Thoracic aorta (tissue), 2 donors: ENCODE measurements at regions not wholly inside any gene's neighbourhood (a gene's known extent, or its start where the extent isn't known, plus 50 kb on each side); places are given as distances from the start of the nearest gene placed in this dataset.
"Not testable (repeated sequence)": the region's sequence is repeated elsewhere in the genome, so short reads cannot be mapped to it uniquely, and the experiment has no call there.

Experiments used
- ATAC-seq: fragments of 150-250 bp; one replicate; pipeline ENCODE4 v1.8.0; 2017; ENCODE audit warnings: low read depth; ENCODE audit not compliant: insufficient number of reproducible peaks, low FRiP score
- DNase-seq: peaks from one replicate; pipeline ENCODE4 v3.0.0-alpha.2; 2020; ENCODE audit warnings: low spot score
- H3K27ac ChIP-seq, 2 donors: fragments of 200-600 bp; sonication (generic); 1 replicate in 1 of 2; 2 replicates in 1 of 2; pipeline ENCODE4 v1.5.1; 2016; ENCODE audit warnings: mild to moderate bottlenecking in 2 of 2, moderate library complexity in 2 of 2
- H3K27me3 ChIP-seq: fragments of 200-600 bp; sonication (generic); replicated peaks from 2 replicates; pipeline ENCODE4 v1.6.0; 2016; ENCODE audit warnings: mild to moderate bottlenecking; ENCODE audit not compliant: insufficient read depth
- H3K36me3 ChIP-seq: fragments of 200-600 bp; sonication (generic); one replicate; pipeline ENCODE4 v1.5.1; 2016
- H3K4me1 ChIP-seq, 2 donors: fragments of 200-600 bp; sonication (generic); 1 replicate in 1 of 2; 2 replicates in 1 of 2; pipeline versions ENCODE4 v1.5.1 to v1.6.0; 2016; ENCODE audit warnings: low read depth in 2 of 2, mild to moderate bottlenecking in 1 of 2; ENCODE audit not compliant: control insufficient read depth in 1 of 2
- H3K4me3 ChIP-seq: fragments of 200-600 bp; sonication (generic); 2 replicates; pipeline ENCODE4 v1.5.1; 2016; ENCODE audit warnings: mild to moderate bottlenecking
- H3K9me3 ChIP-seq: fragments of 200-600 bp; sonication (generic); 2 replicates; pipeline ENCODE4 v1.5.1; 2016
- TF ChIP-seq, protein P1 (sequence below): fragments of 200-600 bp; sonication (generic); IDR thresholded peaks from one replicate; pipeline ENCODE4 v1.5.1; 2019; ENCODE audit warnings: antibody characterized with exemption

- H3K27me3 ChIP-seq: no peaks in the 10 kb centered on the region
- no peak for ATAC-seq
- H3K36me3 ChIP-seq: no peaks in the 10 kb centered on the region
- no peaks in the 10 kb centered on the region for H3K9me3 ChIP-seq
- H3K27ac ChIP-seq: no peak overlapping the region
- TF ChIP-seq, protein P1, sequence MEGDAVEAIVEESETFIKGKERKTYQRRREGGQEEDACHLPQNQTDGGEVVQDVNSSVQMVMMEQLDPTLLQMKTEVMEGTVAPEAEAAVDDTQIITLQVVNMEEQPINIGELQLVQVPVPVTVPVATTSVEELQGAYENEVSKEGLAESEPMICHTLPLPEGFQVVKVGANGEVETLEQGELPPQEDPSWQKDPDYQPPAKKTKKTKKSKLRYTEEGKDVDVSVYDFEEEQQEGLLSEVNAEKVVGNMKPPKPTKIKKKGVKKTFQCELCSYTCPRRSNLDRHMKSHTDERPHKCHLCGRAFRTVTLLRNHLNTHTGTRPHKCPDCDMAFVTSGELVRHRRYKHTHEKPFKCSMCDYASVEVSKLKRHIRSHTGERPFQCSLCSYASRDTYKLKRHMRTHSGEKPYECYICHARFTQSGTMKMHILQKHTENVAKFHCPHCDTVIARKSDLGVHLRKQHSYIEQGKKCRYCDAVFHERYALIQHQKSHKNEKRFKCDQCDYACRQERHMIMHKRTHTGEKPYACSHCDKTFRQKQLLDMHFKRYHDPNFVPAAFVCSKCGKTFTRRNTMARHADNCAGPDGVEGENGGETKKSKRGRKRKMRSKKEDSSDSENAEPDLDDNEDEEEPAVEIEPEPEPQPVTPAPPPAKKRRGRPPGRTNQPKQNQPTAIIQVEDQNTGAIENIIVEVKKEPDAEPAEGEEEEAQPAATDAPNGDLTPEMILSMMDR: no peak
- no peaks in the 10 kb centered on the region for H3K4me1 ChIP-seq
- DNase-seq: no peak
- H3K4me3 ChIP-seq: no peak overlapping the region
Measured at GRCh38 chr6:27026361-27026760, 221.1 kb upstream of the PRSS16 start.

- TF ChIP-seq, protein P1: no peak
- no peak for DNase-seq
Measured at GRCh38 chr6:27031302-27031701, 216.2 kb upstream of the PRSS16 start.

GRCh38 chr6:27038498-27038897 is 209.0 kb upstream of the PRSS16 start:
- Histone ChIP-seq H3K4me1 (no peaks in the 10 kb centered on the region), H3K9me3 (no peaks in the 10 kb centered on the region), H3K27me3 (no peaks in the 10 kb centered on the region), H3K27ac (no peak overlapping the region), H3K36me3 (no peaks in the 10 kb centered on the region), H3K4me3 (no peak overlapping the region)
- ATAC-seq: no peak
- no peak for DNase-seq
- TF ChIP-seq, protein P1: no peak

More at GRCh38 chr6:27031302-27031701, 216.2 kb upstream of the PRSS16 start:
- Histone ChIP-seq H3K27me3 (no peaks in the 10 kb centered on the region), H3K4me3 (no peak overlapping the region), H3K36me3 (no peaks in the 10 kb centered on the region), H3K9me3 (no peaks in the 10 kb centered on the region), H3K4me1 (no peaks in the 10 kb centered on the region), H3K27ac (no peak overlapping the region)
- ATAC-seq: no peak

DNA sequence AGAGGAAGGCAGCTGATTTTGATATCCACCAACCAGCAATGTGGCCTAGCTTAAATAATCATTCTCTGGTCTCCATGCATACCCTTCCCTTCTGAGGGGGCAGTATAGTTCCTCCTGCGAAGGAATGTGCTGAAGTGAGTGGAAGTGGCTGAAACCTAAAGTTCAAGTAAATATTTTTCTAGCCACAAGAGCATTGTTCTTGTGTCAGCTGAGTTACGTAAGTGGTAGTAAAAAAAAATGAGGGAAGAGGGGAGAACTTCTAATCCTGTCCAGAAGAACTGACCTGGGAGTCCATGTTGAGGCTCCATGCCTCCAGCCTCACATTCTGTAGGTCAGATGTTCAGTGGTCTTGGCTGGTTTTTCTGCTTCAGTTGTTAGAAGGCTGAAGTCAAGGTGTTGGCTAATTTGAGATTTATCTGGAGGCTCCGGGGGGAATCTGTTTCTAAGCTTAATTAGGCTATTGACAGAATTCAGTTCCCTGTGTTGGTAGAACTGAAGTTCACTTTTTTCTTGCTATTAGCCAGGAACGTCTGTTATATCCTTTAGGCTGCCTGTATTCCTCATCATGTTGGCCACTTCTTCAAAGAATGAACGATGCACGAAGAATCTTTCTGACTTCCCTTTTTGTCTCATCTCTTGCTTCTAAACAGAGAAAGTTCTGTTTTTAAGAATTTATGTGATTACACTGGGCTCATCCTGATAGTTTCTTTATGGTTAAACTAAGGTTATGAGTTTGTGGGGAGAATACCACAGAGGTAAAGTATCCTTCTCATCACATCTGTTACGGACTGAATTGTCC is 207.1 kb upstream of the PRSS16 start:
- Histone ChIP-seq H3K4me3 (no peak overlapping the region), H3K4me1 (no peaks in the 10 kb centered on the region), H3K36me3 (no peaks in the 10 kb centered on the region), H3K27me3 (no peaks in the 10 kb centered on the region), H3K9me3 (no peaks in the 10 kb centered on the region), H3K27ac (no peak overlapping the region)
- ATAC-seq (no peak), DNase-seq (no peak)
- TF ChIP-seq, protein P1: no peak

- ATAC-seq: no peak
- TF ChIP-seq, protein P1: no peak
- no peak for DNase-seq
- Histone ChIP-seq H3K27ac (no peak overlapping the region), H3K4me3 (no peak overlapping the region), H3K4me1 (no peaks in the 10 kb centered on the region), H3K27me3 (no peaks in the 10 kb centered on the region), H3K36me3 (no peaks in the 10 kb centered on the region), H3K9me3 (no peaks in the 10 kb centered on the region)
Measured at GRCh38 chr6:27043244-27043643, 204.3 kb upstream of the PRSS16 start.

- H3K4me3 ChIP-seq, H3K4me1 ChIP-seq, DNase-seq, H3K36me3 ChIP-seq, H3K27me3 ChIP-seq, ATAC-seq, H3K27ac ChIP-seq, H3K9me3 ChIP-seq: not testable (repeated sequence)
Measured at GRCh38 chr6:27045131-27045530, 202.4 kb upstream of the PRSS16 start.

DNA sequence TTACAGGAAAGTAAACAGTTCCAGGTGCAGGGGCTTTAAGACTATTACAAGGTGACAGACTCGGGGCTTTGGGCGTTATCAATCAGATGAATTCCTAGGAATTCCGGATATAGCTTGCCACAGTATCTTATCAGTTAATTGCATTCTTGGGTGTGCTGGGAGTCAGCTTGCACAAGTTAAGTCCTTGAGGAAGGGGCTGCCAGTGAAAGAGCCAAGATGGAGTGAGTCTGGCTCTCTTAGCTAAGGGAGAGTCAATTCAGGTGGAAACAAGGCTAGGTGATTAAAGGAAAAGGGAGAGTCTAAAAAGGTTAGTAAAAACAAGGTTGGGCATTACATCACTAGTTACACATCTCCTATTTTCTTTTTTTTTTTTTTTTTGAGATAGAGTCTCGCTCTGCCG is 199.8 kb upstream of the PRSS16 start:
- not testable (repeated sequence) for ATAC-seq, H3K4me1 ChIP-seq, H3K27ac ChIP-seq, H3K27me3 ChIP-seq, DNase-seq, H3K9me3 ChIP-seq, H3K4me3 ChIP-seq, H3K36me3 ChIP-seq
